ENCODE measurements at regions not wholly inside any gene's neighbourhood (a gene's known extent, or its start where the extent isn't known, plus 50 kb on each side); places are given as distances from the start of the nearest gene placed in this dataset.

DNA sequence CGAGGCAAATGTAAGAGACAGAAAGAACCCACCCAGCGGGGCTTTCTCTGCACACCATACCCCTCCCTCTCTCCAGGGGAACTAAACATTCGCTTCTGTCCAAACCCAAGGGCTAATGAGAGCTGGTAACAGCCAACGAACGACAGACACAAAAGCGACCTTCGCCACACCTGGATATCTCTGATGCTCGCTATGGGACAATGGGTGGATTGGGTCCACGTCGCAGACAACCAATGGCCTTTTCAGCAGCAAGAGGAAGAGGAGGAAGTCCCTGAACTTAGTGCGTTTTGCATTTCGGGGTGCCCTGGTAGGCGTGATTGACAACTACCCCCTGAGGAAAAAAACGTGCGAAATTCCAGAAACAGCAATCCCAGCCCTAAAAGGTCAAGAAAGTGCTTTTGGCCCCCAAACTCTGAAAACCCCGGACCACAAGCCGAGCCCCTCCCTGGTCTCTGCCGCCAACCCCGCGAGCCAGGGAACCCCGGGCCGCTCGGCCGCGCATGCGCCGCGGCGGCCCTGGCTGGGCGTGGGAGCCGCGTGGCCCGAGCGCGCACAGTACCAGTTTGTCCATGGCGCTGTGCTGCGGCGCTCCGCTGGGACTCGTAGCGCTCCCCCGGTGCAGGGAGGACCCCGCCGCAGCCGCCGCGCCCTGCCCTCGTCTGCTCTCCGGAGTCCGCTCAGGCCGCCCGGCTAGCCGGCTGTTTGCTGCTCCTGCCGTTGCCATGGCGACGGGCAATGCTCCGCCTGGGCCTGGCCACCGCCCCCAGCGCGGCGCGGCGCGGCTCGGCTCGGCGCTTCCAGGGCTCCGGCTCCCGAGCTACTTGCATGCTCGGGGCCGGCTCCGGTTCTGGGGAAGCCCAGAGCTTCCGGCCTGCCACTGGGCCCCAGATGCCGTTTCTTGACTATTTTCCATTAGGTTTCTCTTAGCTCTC is 66.9 kb upstream of the DNAH5 start:
- peak; percentile 89 for DNase-seq

GRCh38 chr5:14009575-14009974 is 65.1 kb upstream of the DNAH5 start:
- DNase-seq, result no peak

- DNase-seq, result no peak
Measured at GRCh38 chr5:14008819-14009311, 64.4 kb upstream of the DNAH5 start.

- no peak for DNase-seq
Measured at GRCh38 chr5:14006823-14007520, 62.5 kb upstream of the DNAH5 start.

- peak; percentile 51 for DNase-seq
Measured at GRCh38 chr5:14004598-14005394, 60.3 kb upstream of the DNAH5 start.

DNA sequence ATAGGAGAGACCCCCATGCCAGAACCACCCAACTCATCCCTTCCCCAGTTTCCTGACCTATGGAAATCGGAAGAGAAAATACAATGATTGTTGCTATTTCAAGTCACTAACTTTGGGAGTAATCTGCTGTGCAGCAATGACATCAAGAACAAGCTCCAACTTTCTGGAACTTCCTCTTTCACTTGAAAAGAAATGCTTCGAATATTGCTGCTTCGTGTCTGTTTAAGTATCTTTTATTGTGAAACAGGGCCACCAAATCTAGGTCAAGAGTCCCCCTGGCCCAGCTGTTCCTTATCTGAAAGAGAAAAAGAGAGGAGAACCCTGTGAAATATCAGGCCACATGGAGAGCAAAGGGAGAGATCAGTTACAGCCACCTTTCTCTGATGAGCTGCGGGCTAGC is 59.4 kb upstream of the DNAH5 start:
- DNase-seq, result no peak

- no peak for DNase-seq
Measured at GRCh38 chr5:14003513-14003912, 59.0 kb upstream of the DNAH5 start.

DNA sequence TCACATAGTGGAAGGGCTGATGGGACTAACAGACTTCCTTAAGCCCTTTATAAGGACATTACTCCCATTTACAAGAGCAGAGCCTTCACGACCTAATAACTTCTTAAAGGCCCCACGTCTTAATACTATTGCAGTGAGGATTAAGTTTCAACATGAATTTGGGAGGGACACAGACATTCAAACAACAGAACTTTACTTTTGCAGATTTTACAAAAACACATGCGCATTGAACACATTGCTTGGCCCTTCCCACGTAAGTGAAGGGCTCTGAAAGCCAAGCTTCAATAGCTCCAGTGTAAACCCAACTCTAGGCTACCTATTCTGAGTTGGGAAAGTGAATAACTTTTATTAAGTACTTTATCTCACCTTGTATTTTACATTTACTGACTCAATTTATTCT is 53.8 kb upstream of the DNAH5 start:
- DNase-seq, result no peak

- no peak for DNase-seq
Measured at GRCh38 chr5:13997514-13997913, 53.0 kb upstream of the DNAH5 start.

- no peak for DNase-seq
Measured at GRCh38 chr5:13994621-13995253, 50.2 kb upstream of the DNAH5 start.
